Neural progenitor cell (in vitro differentiated cells): ENCODE measurements at regions not wholly inside any gene's neighbourhood (a gene's known extent, or its start where the extent isn't known, plus 50 kb on each side); places are given as distances from the start of the nearest gene placed in this dataset.

ENCODE experiments used
- CTCF ChIP-seq: fragments of 200-600 bp; sonication (generic); IDR thresholded peaks from 2 replicates; pipeline ENCODE4 v1.5.1; 2017; ENCODE audit warnings: antibody characterized with exemption, mild to moderate bottlenecking
- EZH2 ChIP-seq: fragments of 200-600 bp; sonication (generic); IDR thresholded peaks from 2 replicates; pipeline ENCODE4 v1.6.1; 2017; ENCODE audit warnings: antibody characterized with exemption, mild to moderate bottlenecking, moderate library complexity
- EZH2phosphoT487 ChIP-seq: fragments of 200-600 bp; sonication (generic); IDR thresholded peaks from 2 replicates; pipeline ENCODE4 v1.6.1; 2017; ENCODE audit warnings: antibody characterized with exemption

- TF ChIP-seq CTCF: no peak
- TF ChIP-seq EZH2: no peak
- TF ChIP-seq EZH2phosphoT487: no peak
Measured at GRCh38 chr2:146818122-146818521, 1026.7 kb upstream of the ACVR2A start.
